ENCODE measurements at regions not wholly inside any gene's neighbourhood (a gene's known extent, or its start where the extent isn't known, plus 50 kb on each side); places are given as distances from the start of the nearest gene placed in this dataset.

DNA sequence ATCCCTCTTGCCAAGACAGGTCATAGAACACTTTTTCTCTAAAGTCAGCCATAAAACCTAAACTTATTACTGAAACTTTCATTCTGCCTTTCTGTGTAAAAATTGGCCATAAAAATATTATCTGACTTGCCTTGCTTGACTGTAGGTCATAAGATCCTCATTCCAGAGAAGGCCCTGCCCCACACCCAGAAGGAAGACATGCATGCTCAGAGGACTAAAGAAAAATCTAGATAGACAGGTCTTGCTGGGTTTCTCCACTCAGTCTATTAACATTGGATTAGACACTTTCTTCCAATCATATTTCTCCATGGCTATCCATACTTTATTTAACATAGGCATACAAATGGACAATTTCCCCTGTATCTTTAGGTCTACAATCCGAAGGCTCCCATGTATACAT lies 1066.5 kb downstream of the SLITRK1 start:
- no peak overlapping the region for H3K4me3 ChIP-seq (ENCODE audit: low read depth, low read length)
- no peak for DNase-seq (ENCODE audit: low read depth)

DNA sequence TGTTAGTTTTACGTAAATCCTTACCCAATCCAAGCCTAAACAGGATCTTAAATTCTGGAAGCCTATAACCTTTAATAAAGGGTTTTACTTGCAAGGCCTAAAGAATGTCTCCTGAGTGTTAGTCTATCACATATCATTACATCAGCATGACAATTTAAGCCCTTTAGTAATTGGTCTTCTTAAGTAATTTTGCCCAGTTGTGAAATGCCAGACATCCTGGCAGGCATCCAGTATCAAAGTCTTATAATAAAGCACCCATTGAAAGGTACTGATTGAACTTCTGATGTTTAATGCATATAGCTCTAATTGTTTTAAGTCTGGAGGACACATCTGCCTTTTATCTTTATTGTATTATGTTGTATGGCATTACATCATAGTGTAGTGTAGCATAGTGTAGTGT lies 1078.9 kb downstream of the SLITRK1 start:
- no peak overlapping the region for H3K4me3 ChIP-seq (ENCODE audit: low read depth, low read length)
- DNase-seq (ENCODE audit: low read depth) = peak; percentile 16

DNA sequence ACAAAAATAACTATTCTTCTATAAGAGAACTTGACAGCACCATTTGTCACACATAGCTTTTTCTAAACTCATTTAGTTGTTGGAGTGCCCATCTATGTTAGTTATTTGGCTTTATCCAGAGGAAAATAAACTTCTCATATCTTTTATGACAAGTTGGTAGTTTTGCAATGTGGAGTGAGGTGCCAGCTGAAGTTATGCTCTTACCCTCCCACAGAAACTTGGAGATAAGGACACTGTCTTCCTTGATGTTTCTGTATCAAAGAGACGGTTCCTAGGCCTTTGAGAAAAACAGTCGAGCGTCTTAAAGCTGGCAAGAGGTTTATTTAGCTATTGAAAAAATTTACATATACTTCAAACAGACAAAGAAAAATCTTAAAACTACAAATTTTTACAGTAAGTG lies 1079.7 kb downstream of the SLITRK1 start:
- DNase-seq (ENCODE audit: low read depth) = no peak
- no peak overlapping the region for H3K4me3 ChIP-seq (ENCODE audit: low read depth, low read length)

DNA sequence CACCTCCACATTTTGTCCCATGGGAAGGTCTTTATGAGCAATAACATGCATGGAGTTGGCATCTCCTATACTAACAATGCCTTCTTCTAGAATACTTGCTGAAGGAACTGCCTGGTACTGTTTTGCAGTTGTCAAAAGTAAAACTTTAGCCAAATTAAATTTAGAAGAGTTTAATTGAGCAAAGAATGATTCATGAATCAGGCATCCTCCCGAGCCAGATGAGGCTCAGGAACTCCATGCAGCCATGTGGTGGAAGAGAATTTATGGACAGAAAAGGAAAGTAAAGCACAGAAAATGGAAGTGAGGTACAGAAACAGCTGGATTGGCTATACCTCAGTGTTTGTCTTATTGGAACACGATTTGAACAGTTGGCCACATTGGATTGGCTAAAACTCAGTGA lies 1081.9 kb downstream of the SLITRK1 start:
- no peak overlapping the region for H3K4me3 ChIP-seq (ENCODE audit: low read depth, low read length)
- DNase-seq (ENCODE audit: low read depth) = no peak

DNA sequence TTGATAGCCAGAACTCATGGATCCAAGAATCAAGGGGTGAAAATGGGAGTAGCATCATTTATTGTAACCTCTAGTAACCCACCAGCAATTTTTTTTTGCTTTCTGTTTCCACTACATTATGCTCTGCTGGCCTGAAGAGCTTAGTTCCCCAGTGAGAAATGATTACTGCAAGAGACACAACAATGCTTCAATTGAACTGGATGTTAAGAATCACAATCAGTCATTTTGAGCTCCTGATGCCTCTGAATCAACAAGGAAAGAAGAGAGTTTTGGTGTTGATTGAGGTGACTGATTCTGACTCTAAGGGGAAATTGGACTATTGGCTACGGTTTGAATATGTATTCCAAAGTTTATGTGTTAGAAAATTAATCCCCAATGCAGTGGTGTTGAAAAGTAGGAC lies 1084.4 kb downstream of the SLITRK1 start:
- DNase-seq (ENCODE audit: low read depth) = no peak
- no peak overlapping the region for H3K4me3 ChIP-seq (ENCODE audit: low read depth, low read length)

DNA sequence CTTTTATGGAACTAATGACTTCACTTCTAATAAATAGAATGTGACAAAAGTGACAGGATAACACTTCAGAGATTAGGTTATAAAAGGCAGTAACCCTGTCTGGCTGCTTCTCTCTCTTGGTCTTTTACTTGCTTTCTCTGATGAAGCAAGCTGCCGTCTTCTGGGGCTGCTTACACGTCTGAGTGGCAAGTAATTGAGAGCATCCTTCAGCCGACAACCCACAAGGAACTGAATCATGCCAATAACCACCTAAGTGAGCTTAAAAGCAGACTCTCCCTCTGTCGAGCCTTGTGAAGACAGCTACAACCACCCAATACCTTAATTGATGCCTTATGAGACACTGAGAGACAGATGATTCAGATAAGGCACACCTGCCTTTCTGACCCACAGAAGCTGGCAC lies 1091.2 kb downstream of the SLITRK1 start:
- DNase-seq (ENCODE audit: low read depth) = no peak
- H3K4me3 ChIP-seq (ENCODE audit: low read depth, low read length) = no peak overlapping the region

DNA sequence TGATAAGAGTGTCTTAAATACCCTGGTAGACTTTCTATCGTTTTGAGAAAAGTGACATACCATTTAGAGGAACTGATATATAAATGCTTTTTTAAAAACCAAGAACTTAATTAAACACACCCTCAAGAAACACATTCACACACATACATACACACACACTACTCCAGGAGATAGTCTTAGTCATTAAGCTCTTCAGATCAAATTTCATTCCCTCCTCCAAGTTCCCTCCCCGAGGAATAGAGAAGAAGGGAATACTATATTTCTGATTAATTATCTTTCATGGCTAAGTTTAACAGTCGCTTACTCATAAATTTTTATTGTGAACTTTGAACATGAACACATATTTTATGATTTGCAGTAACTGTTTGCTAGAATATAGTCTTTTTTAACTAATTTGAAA lies 1109.5 kb downstream of the SLITRK1 start:
- H3K4me3 ChIP-seq (ENCODE audit: low read depth, low read length) = no peak overlapping the region
- peak; percentile 57 for DNase-seq (ENCODE audit: low read depth)

DNA sequence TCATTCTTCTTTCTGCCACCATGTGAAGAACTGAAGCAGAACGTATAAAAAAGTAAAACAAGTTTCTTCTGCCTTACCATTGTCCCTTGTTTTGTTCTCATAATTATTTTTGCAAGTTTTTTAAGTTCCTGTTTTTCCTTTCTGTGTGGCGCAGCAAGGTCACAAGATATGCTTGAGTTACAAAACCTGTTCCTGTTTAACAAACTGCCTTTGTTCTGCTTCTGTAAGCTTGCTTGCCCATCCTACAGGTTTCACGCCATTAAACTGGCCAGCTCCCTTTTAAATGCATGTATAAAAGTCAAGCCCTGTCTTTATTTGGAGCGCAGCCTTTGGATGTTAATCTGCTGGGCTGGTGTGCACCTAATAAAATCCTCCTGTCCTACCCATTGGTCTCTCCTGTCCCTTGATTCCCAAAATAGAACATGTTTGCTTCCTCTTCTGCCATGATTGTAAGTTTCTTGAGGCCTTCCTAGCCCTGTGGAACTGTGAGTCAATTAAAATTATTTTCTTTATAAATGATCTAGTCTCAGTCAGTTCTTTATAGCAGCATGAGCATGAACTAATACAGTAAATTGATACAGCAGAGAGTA lies 1115.4 kb downstream of the SLITRK1 start:
- no peak for DNase-seq (ENCODE audit: low read depth)
- no peak overlapping the region for H3K4me3 ChIP-seq (ENCODE audit: low read depth, low read length)

DNA sequence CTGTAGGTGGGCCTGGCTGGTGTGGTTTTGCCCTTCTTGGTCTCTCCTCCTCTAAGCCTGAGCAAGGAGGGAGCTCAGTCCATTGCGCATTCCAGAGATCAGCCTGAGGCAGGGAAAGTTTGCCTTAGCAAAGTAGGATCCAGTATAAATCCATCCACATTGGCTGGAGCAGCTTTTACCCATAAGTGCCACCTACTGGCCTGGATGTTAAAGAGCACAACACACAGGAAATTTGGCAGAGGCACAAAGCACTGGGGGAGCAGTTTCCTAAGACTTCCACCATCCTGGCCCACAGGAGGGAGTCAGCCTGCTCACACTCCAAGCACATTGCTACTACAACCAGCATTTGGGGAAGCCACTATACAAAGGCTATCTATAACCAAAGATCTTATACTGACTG lies 1124.2 kb downstream of the SLITRK1 start:
- no peak for DNase-seq (ENCODE audit: low read depth)
- H3K4me3 ChIP-seq (ENCODE audit: low read depth, low read length) = no peak overlapping the region

DNA sequence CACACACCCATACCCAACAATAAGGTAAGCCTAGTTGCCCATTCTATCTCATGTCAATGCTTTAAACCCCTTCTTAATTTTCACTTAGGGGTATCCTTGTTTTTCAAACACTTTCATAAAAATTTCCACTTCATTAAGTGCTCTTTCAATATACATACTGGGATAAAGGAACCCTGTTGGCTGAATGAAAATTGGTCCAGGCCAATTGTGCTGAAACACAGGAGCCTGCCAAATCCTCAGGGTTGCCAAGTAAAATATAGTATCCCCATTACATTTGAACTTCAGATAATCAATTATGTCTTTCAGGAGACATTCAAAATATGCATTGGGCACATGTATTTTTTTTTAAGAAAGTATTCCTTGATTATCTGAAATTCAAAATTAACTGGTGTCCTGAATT lies 1131.1 kb downstream of the SLITRK1 start:
- DNase-seq (ENCODE audit: low read depth) = no peak
- no peak overlapping the region for H3K4me3 ChIP-seq (ENCODE audit: low read depth, low read length)

DNA sequence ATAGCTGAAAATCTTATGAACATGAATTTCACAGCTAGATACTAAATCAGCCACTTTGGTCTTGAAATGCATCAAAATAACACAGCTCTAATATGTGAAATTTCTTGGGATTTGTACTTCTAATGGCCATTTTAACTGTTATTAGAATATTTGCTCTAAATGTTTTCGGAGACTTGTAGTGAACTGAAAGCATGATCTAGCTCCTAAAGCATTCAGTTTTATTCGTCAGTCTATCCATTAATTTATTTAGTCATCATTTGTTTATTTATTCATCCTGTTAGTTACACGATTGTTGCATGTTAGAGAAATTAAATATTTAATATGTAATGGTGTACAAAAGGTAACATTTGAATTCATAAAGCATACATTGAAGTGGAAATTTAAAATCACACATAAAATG lies 1132.7 kb downstream of the SLITRK1 start:
- DNase-seq (ENCODE audit: low read depth) = no peak
- H3K4me3 ChIP-seq (ENCODE audit: low read depth, low read length) = no peak overlapping the region

DNA sequence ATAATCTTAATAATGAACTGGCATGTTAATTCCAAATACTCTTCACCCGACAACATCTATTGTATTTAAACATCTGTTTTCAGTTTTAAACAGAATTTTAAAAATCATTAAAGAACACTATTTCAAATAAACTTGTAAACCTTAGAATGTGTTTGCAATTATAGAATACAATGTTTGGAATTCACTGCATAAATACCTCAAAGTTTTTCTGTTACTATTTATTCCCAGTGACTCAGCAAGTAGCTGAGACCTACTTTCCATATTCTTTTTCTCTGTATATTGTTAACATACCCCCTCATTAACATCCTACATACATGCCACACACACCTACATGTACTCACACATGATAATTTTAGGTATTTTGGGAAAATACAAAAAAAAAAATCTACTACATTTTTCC lies 1134.3 kb downstream of the SLITRK1 start:
- DNase-seq (ENCODE audit: low read depth) = no peak

DNA sequence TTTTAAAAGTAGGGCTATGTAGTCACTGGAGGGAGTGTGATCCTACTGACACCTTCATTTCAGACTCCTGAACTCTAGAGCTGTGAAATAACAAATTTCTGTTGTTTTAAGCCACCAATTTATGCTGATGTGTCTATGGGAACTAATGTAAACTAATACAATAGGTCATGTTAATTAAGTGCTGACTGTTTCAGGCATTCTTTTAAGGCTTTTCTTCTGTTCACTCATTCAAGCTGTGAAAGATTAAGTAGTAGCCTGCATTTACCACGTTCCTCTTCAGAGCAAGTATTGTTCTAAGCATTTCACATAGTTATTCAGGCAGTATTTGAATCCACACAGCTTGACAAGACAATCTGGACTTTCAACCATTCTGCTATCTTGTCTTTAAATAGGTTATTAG lies 1135.0 kb downstream of the SLITRK1 start:
- H3K4me3 ChIP-seq (ENCODE audit: low read depth, low read length) = no peak overlapping the region
- DNase-seq (ENCODE audit: low read depth) = no peak

More for the DNA sequence above, 1134.3 kb downstream of the SLITRK1 start:
- H3K4me3 ChIP-seq (ENCODE audit: low read depth, low read length) = no peak overlapping the region

DNA sequence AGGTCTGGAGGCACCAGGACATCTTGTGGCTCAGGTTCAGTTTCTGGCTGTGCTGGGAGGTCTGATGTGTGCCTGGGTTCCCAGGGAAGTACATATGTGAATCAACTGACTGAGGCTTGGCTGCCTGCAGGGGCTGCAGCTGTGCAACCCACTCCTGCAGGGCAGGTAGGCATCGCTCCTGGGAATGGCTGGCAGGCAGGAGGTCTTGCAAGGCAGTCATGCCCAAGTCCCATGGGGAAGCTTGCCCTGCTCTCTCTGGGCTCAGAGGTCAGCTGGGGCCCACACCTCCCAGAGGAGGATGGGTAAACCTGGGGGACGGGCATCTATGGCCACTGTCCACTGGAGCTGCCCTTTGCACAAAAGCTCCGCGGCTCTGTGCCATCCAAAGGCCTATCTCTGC lies 1141.8 kb downstream of the SLITRK1 start:
- no peak for DNase-seq (ENCODE audit: low read depth)
- no peak overlapping the region for H3K4me3 ChIP-seq (ENCODE audit: low read depth, low read length)

DNA sequence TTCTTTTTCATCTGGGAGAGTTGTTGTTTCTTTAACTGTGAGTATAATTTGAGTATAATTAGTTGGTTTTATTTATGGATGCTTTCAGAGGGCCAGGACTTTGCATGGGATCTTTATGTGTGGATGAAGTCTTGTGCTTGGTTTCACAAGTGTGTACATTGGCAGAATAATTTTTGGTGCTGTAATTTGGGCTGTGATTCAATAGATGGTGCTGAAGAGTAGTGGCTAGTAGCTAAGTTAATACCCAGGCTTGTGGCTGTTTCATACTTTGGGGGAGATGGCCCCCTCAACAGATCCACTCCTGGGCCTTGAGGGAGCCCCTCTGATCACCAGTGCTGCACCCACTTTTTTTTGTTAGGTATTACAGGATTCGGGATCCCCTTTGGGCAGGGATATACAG lies 1142.4 kb downstream of the SLITRK1 start:
- no peak for DNase-seq (ENCODE audit: low read depth)
- no peak overlapping the region for H3K4me3 ChIP-seq (ENCODE audit: low read depth, low read length)

DNA sequence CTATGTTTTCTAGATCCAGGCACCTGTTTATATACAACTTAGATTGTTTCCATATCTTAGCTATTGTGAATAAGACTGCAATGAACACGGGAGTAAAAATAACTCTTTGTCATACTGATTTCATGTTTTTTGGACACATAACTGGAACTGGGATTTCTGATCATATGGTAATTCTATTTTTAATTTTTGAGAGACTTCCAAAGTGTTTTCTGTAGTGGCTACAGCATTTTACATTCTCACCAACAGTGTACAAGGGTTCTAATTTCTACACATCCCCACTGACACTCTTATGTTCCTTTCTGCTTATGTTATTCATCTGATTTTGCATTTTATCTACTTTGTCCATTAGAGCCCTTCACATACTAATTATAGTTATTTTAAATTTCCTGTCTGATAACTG lies 1152.9 kb downstream of the SLITRK1 start:
- no peak for DNase-seq (ENCODE audit: low read depth)
- no peak overlapping the region for H3K4me3 ChIP-seq (ENCODE audit: low read depth, low read length)

DNA sequence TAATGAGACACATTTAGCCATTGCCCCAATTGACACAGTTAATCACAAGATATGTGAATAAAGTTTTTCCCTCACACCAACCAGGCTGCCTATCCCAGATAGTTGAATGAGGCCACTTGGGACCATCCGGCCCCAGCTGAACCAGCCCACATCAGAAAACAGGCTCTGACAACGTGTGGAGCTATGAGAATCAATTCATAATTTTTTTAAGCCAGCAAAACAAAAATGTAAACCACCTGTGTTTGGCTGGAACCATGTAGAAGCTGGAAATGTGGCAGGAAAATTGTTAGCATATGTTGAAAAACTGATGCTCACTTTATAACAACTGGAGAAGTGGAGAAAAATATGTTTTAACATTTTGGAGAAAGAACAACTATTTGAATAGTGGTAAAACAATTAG lies 1161.3 kb downstream of the SLITRK1 start:
- H3K4me3 ChIP-seq (ENCODE audit: low read depth, low read length) = no peak overlapping the region
- no peak for DNase-seq (ENCODE audit: low read depth)

DNA sequence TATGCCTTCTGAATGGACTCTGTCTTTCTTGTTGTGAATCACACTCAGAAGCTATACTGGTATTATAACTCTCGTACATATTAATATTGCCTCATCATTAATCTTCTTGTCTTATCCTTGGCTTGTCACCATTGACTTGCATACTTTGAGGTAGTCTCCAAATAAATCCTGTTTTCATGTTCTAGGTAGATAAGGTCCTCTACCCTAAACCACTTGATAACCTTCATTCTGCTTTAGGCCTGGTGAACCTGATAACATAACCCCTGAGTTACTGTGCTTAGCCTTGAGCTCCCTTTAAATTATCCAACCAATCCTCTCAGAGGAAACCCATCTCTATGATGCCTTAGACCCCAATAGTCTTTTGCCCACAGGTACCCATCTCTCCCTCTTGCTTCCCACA lies 1162.3 kb downstream of the SLITRK1 start:
- no peak for DNase-seq (ENCODE audit: low read depth)
- H3K4me3 ChIP-seq (ENCODE audit: low read depth, low read length) = no peak overlapping the region

DNA sequence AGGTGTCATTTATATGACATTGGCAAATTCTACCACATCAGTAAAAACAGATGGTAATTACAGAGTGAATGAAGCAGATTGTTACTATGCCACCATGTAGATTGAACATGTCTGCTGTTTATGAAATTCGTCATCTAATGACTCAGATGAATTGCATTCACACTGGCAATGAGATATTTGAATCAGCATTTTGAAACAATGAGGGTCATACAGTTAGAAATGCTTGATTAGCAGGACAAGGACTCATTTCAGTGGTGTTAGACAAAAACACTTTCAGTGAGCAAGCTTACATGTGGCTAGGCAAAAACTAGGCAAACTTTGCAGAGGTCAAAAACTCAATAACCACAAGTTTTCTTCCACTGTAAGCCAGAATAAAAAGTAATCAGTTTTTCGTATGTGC lies 1165.0 kb downstream of the SLITRK1 start:
- no peak overlapping the region for H3K4me3 ChIP-seq (ENCODE audit: low read depth, low read length)
- DNase-seq (ENCODE audit: low read depth) = peak; percentile 45

DNA sequence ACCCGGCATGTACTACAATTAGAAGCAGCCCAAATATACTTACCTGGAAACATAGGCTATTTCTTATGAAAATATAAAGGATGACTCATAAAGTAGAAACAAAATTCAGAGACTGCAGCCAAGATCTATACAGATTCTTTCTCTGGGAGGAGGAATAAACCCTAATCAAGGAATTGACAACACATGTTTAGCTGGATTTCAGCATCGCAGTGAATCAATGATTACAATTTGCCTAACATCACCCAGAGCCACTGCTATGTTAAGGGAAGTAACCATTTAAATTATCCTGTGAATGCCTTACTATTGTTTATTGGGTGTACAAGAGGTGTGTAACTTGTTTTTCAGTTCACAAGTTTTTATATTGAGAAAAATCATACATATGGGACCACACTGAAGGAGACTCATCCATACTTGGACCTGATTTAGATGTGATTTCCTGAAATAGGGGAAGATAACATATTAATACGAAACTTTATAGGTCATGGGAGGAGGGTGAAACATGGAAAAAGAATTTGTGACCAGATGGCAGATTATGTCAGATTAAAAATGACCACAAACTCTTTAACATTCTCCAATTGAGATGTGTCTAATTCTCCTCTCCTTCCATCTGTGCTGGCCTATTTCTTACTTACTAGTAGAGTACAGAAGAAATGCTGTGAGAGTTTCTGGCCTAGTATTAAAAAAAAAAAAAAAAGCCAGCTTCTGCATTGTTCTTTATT lies 1168.4 kb downstream of the SLITRK1 start:
- no peak overlapping the region for H3K4me3 ChIP-seq (ENCODE audit: low read depth, low read length)
- DNase-seq (ENCODE audit: low read depth) = no peak

DNA sequence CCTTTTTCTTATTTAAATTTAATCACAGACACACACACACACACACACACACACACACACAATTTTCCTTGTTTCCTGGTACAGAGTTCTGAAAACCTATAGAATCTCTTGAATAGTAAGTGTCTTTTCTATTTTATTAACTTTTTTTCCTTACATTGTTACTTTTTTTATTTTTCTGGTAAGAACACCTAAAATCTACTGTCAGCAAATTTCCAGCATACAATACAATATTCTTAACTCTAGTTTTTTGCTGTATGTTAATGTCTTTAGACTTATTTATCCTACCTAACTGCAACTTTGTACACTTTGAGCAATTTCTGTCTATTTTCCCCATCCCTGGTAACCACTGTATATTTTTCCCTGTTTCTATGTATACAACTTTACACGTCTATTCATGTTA lies 1179.8 kb downstream of the SLITRK1 start:
- no peak overlapping the region for H3K4me3 ChIP-seq (ENCODE audit: low read depth, low read length)
- no peak for DNase-seq (ENCODE audit: low read depth)

DNA sequence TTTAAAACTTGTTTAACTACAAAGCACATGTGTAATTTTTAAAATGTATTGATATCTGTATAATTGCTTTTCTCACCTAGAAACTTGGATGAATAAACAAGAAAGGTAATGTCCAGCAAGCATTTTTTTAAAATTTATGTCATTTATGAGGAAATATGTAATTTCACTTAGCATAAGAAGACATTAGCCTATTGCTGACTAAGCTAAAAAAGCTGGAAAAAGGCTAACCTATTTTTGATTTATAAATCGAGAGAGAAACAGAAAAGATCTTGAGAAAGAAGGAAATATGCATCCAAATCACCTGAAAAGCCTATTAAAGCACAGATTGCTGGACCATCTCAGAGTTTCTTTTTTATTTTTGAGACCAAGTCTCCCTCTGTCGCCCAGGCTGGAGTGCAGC lies 1181.3 kb downstream of the SLITRK1 start:
- H3K4me3 ChIP-seq (ENCODE audit: low read depth, low read length) = no peak overlapping the region
- DNase-seq (ENCODE audit: low read depth) = no peak
